CD4-positive, alpha-beta T cell treated with Interferon alpha-2 for 1 hour (primary cell): ENCODE measurements at regions not wholly inside any gene's neighbourhood (a gene's known extent, or its start where the extent isn't known, plus 50 kb on each side); places are given as distances from the start of the nearest gene placed in this dataset.
A peak's percentile ranks its signal among the peaks of the same experiment; 100 is the strongest.

Source experiments
- DNase-seq, 2 donors: peaks; one replicate each; pipeline ENCODE4 v3.0.0-alpha.2; 2020 to 2022

DNA sequence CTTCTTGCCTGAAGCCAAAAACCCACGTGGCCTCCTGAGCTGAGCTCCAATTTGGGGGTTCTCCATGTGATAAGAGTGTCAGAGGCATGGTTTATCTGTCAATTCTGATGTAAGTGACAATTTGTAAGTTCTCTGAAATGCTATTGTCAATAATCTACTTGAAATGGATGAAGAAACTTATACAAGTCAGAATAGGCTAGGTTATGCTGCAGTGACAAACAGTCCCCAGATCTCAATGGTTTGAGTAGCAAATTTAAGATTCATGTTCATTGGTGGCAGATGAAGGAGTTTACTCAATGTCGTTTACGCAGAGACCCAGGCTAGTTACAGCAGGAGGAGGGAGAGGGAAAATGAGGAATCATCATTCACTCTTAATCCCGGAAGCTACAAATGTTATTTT lies 352.4 kb downstream of the KIF16B start:
- DNase-seq: no peak

DNA sequence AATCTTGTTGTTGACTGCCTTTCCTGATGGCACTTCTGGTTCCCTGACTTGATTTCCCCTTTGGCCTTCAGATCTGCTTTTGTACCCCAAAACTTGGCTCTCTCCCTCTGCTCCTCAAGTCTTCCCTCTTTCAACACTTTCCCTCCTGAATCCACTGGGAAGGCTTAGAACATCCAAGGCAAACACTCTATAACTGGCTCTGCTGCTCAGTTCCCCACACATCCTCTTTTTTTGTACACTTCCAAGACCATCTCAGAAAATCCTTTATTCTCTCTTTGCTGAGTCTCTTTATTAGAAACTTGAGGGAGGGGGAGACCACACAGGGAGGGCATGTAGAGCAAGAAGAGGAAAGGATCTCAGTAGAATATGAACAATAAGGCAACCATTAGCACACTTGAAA lies 354.1 kb downstream of the KIF16B start:
- DNase-seq: no peak

DNA sequence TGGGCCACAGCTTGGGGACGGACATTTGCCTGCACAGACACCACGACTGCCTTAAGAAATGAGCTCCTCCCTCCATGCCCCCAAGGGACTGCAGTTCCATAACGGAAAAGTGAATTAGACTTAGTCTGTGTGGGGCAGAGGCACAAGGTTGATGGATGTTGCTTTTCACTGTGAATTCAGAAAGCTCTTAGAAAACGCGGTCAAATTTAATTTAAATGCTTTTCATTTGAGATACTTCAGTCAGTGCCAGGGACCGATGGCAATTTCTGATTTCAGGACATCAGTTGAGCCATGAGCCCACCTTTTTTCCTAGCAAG lies 356.4 kb downstream of the KIF16B start:
- no peak for DNase-seq

DNA sequence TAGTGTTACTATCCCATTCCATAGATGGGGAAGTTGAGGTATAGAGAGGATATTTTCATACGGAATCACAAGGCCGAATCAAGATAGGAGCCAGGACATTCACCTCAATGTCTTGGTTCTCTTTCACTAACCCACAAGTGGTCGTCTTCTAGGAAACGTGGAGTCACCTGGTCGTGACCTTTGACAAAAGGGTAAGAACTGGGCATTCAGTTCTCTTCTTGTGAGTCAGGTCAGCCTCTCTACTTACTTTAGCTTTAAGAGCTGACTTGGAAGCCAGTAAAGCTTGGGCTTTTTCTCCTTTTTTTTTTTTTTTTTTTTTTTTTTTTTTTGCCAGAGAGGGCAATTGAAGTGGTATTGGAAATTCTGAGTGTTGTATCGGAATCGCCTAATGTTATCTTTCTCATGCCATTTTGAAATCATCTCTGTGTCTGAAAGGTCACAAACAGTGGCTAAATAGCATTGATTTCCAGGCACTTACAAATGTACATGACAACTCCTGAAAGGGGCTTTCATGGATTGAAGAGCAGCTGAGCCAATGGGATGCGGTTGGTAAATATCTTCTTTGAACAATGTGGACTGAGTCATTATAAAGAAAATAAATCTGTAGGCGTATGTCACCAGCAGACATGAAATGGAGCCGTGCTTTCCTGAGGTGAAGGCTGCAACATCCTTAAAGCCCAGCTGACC lies 356.9 kb downstream of the KIF16B start:
- DNase-seq: no peak

DNA sequence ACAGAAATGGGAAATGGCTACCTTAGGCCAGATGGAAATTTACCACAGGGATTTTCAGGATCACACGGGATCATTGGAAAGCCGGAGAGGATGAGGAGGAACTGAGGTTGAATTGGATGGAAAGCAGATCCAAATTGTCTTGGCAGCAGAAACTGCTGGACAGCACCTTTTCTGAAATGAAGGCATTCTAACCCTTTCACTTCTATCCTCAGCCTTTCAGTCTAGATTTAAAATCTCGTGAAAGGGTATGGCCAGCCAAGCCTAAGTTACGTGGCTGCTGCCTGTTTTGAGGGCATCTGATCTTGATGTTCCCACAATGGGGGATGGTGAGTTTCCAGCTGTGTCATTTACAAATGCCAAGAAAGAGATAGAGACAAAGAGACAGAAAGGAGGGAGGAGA lies 358.2 kb downstream of the KIF16B start:
- DNase-seq: no peak

DNA sequence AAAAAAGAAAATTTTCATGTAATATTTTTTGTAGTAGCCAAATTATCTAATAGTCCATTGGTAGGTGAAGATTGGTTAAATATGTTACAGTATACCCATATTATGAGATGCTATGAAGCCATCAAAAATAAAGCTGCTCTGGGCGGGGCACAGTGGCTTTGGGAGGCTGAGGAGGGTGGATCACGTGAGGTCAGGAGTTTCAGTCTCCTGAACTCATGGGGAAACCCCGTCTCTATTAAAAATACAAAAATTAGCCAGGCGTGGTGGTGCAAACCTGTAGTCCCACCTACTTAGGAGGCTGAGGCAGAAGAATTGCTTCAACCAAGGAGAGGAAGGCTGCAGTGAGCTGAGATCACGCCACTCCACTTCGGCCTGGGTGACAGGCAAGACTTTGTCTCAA lies 360.5 kb downstream of the KIF16B start:
- no peak for DNase-seq

DNA sequence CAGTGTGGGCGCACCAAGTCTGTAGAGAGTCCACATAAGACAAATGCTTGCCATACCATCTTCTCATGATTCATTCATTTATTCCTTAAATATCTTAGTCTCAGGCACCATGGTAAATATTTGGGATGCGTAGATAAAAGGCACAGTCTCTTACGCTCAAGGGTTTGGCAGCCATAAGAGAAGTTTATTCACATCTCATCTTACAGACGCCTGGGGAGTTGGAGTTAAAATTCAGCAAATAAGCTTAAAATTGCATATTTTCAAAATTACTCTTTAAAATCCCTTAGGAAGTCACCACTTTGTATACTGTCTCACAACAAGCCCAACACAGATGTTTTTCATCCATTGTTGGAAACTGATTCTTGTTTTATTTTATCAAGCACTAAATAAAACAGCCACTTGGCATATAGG lies 363.3 kb downstream of the KIF16B start:
- DNase-seq: no peak

DNA sequence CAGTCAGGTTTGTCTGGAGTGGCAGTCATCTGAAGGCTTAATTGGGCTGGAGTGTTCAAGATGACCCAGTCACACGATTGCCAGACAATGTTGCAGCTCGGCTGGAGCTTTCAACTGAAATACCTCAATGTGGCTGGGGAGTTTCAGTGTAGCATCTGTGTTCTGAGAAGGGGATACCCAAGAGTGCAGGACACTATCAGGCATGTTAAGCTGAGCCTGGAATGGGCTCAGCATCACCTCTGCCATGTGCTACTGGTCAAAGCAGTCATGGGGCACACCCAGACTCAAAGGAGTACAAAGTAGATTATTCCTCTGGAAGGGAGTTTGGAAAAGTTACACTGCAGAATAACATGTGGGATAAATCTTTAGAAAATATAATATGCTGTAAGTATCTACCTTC lies 363.9 kb downstream of the KIF16B start:
- DNase-seq: no peak

DNA sequence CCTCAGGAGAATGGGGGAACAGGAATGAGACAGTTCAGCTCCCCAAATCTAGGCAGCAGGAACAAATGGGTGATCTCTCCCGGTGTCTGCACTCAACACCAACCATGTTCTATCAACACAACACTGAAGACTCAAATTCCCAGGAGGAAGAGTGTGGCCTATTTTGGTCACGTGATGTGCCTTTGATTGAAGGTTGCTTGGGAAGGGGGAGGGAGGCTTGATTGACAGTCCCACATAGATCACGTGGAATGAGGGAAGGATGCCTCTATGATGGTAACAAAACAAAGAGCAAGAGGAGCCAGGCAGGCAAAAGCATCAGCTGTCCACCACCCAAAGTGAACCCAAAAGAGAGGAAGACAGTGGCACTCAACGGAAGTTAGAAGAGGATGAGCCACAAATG lies 364.8 kb downstream of the KIF16B start:
- DNase-seq: no peak

DNA sequence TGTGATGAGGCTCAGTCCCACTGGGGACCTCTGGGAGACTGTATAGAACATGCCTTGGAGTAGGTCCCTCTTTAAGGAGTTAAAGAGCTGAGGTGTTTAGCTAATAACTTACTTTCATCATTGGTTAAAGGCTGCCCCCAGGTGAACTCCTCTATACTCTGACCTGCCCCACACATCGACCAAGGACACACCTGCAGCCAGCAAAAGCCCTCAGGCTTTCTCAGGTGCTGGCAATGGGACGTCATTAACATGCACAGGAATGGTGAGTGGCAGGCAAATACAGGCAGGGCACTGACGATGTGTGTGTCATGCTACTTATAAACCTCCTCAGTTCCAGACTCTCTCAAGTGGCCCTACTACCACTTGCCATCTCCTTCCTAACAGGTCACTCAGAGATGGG lies 366.4 kb downstream of the KIF16B start:
- no peak for DNase-seq

DNA sequence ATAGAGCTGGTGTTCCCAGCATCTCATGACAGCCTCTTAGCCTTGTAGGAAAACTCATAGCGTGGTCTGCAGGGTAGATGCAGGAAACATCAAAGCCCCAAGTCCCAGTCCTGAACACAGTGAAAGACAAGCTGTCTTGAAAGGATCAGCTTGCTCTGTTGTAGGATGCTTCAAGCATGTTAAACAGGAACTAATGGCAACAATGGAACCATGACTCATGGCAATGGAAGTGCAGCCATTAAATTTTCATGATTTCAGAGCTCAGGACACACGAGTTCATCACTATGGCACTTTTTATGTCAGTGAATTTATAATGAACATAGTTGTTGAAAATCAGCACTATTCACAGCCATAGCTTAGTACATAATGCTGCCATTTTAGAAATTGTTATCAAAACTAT lies 367.7 kb downstream of the KIF16B start:
- no peak for DNase-seq

DNA sequence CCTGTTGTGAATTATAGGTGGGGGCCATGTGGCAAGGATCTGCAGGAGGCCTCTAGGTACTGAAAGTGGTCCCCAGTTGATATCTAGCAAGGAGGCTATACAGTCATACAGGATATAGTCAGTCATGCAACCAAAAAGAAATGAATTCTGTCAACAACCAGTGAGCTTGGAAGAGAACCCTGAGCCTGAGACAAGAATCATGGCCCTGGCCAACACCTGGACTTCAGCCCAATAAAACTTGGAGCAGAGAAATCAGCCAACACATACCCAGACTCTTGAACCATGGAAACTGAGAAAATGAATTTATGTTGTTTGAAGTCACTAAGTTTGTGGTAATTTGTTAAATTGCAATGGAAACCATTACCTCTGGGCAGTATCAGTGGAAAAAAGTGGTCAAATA lies 370.2 kb downstream of the KIF16B start:
- DNase-seq: no peak

DNA sequence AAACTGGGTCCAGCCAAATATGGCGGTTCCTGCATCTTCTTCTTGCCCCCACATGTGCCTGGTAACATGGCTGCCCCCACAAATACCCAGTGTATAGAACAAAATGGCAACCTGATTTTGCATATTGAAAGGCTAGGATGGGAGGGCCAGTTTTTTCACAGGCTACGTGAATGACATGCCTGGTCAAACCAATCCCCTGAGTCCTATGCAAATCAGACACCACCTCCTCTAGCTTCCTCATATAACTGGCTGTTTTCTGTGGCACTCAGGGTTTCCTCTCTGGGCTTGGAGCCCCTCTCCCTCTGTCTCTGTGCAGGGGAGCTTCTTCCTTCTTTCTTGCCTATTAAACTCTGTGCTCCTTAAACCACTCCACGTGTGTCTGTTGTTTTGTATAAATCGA lies 372.1 kb downstream of the KIF16B start:
- DNase-seq: no peak

DNA sequence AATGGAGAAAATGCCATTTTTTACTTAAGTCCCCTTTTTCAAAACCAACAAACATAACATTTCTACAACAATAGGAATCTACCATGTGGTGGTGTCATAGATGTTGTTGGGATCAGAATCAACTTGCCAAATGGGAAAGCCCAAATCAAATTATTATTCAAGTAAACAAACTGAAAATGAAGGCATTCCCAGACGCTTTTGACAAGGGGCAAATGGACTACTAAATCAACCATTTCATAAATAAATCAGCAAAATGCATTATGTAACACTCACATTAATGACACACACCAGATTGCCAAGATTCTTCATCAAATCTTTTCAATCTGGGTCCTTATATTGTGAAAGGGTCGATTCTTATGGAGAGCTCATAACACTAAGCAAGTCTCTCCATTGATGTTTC lies 375.6 kb downstream of the KIF16B start:
- DNase-seq: no peak

DNA sequence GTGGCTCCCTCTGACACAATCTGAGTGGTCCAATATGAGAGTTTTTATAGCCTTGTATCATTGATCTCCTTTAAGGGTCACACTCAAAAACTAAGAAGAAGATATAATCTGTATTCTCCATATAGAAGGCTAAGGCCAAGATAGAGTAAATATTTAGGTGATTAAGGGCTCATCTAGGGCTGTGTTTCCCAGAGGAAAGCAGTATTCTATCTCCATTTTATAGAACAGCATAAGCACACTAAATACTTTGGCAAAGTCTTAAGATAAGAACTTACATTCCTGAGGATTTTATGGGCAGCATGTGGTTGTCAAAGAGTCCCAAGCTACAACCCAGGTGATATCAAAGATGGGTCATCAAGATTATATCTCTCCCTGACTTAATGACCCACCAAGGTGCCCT lies 377.6 kb downstream of the KIF16B start:
- no peak for DNase-seq

DNA sequence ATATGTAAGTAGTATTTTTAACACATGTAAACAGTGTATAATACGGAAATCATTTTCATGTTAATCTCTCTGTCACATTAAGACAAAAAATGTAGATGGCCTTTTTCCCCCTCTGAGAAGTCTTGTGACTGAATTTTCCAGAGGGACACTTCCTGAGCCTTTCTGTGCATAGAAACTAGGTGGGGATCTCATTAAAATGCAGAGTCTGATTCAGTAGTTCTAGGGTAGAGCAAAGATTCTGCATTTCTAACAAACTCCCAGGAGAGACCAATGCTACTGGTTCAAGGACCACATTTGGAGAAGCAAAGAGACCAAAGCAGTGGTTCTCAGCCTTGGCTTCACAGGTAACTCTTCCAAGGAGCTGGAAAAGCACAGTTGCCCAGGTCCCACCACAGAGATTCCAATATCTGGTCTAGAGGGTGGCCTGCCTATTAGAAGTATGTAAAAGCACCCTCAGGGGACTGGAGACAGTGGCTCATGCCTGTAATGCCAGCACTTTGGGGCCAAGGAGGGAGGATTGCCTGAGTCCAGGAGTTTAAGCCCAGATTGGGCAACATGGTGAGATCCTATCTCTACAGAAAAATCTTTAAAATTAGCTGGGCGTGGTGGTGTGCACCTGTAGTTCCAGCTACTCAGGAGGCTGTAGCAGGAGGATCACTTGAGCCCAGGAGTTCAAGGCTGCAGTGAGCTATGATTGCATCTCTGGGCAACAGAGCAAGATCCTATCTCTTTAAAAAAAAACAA lies 378.5 kb downstream of the KIF16B start:
- no peak for DNase-seq

DNA sequence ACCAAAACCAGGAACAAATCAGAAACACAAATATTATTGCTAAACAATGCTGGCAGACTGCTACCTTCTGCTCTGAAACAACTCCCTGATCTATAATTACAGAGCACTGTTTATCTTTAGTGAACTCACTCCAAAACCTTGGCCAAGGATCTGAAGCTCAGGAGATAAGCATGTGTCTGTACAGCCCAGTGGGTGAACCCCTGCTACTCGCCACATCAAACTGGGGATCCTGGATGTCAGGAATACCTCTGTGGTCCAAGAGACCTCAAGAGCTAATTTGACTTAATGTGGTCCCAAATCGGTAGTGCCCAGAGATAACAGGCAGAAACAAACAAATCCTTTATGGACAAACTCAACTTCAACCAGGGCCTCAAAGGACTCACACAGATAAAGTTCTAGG lies 381.8 kb downstream of the KIF16B start:
- DNase-seq: no peak

DNA sequence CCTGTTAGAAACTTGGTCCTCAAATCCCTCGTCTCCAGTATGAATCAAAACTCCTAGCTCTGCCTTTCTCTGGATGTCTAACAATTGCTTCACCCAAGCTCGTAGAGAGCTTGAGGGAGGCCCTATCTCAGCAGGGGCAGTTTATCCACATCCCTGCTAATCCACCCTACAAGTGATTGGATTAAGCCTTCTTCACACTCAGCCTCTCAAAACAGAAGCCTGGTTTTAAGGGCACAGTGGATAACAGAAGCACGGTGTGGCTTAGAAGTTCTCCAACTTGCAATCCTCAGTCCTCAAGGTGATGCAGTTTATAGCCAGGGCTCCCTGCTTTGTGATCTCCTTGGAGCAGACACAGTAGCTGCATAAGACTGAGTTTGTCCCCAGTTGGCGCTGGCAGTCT lies 383.9 kb downstream of the KIF16B start:
- DNase-seq: no peak

DNA sequence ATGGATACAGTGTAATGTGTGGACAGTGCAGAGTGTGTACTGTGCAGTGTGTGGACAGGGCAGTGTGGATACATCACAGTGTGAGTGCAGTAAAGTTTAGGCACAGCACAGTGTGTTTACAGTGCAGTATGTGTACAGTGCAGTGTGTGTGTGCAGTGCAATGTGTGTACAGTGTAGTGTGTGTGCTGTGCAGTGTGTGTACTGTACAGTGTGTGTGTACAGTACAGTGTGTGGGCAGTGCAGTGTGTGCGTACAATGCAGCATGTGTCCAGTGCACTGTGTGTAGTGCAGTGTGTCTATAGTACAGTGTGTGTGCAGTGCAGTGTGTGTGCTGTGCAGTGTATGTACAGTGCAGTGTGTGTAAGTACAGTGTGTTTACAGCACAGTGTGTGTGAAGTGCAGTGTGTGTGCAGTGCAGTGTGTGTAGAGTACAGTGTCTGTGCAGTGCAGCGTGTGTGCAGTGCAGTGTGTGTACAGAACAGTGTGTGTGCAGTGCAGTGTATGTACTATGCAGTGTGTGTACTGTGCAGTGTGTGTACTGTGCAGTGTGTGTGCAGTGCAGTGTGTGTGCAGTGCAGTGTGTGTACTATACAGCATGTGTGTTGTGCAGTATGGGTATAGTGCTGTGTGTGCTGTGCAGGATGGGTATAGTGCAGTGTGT lies 385.2 kb downstream of the KIF16B start:
- DNase-seq: no peak

DNA sequence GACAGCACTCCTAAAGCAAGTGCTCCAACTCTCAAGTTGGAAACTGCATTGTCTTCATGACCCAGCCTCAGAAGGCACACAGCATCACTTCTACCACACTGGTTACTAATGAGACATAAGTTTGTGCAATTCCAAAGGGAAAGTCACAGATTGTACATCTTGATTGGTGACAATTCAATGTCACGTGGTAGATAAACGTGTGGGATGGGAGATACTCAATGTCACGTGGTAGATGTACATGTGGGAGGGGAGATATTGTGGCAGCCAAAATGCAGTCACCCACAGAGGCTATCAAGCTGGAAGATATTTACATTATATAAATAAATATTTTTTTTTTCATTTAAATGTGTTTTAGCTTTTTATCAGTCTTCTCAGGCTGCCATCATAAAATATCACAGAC lies 393.3 kb downstream of the KIF16B start:
- DNase-seq: no peak

DNA sequence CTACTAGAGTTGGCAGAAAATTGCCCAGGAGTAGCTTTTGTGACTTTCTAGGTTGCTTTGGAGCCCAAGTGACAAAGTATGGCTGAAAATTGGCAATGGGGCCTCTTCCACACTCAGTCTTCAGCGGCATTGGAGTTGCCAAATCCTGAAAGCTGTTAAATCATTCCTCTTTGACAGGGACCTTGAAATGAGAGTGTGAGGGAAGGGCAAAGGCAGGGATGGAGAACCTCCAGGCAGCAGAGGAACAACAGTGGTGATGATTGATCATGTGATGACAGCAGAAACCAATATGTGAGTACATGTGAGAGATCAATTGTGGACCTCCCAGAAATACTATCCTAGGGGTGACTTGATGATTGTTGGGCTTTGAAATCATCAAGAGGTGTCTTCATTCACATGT lies 393.9 kb downstream of the KIF16B start:
- no peak for DNase-seq

DNA sequence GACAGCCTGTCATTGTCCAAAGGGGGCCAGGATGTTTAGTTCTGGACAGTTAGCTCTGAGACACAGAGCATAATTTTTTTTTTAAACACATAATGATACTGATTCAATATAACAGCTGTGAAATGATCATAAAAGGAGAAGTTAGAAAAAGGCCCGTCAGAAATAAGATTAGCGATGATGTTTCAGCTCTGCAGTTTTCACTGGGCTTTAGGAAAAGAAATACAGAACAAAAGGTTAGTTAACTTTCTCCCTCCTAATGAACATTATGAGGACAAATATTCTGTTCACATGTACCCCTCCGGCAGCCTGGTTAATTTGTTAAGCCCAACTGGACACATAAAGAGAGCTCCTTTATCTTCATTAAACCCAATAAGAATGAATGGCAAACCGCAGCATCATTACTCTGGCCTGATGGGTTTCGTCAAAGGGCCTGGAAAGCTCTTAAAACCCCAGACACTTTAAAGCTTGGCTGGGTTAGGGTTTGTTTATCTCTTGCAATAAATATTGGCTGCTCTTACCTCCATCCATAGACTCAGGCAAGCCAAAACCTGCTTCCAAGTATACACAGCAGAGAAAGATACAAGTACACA lies 394.6 kb downstream of the KIF16B start:
- no peak for DNase-seq

DNA sequence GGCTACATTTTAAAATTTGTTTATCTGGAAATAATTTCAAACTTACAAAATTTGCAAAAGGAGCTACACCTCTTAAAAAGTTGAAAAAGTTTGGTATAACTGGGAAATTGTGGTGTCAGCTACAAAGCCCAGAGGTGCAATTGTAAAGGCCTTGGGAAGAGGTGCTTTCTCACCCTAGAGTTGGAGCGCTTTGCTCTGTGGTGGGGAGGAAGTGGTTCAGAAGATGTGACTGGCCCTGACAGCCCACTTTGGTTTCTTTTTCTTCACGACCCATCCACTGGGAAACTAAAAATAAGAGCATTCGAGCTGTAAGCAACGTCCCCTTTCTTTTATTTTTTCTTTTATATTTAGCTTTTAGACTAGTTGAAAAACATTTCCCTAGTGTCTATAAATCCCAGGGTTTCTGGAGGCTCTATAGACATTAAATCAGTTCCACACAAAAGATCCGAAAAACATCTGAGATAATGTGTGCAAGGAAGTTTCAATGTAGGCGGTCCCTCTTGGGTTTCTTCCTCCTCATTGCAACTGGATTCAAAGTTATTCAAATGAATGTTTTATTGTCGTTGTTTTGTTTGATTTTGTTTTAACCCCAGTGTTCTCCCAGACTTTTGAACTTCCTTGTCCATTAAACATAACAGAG lies 397.8 kb downstream of the KIF16B start:
- peak in 1 of 2 donors; percentile 8 for DNase-seq

DNA sequence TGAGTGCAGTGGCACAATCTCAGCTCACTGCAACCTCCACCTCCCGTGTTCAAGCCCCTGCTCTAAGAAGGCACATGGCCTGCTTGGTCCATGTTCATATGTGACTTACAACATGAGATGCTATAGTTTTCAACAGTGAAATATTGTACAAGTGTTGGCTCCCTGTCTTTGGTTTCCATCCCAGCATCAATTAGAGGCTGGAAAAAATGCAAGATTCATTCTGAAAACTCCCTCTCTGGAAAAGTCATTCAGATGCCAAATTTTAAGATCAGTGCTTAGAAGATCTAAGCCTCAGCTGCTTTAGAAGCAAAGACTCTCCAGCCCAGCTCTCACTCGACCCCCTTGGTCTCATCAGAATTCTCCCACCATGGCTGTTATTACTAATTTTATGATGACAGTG lies 398.9 kb downstream of the KIF16B start:
- DNase-seq: no peak
